C1 segment of cervical spinal cord (tissue), 14 donors: ENCODE measurements at regions not wholly inside any gene's neighbourhood (a gene's known extent, or its start where the extent isn't known, plus 50 kb on each side); places are given as distances from the start of the nearest gene placed in this dataset.

Source experiments
- DNase-seq, 14 donors: peaks; one replicate each; lab custom pipeline; 2025; lab: John Stamatoyannopoulos, UW

DNA sequence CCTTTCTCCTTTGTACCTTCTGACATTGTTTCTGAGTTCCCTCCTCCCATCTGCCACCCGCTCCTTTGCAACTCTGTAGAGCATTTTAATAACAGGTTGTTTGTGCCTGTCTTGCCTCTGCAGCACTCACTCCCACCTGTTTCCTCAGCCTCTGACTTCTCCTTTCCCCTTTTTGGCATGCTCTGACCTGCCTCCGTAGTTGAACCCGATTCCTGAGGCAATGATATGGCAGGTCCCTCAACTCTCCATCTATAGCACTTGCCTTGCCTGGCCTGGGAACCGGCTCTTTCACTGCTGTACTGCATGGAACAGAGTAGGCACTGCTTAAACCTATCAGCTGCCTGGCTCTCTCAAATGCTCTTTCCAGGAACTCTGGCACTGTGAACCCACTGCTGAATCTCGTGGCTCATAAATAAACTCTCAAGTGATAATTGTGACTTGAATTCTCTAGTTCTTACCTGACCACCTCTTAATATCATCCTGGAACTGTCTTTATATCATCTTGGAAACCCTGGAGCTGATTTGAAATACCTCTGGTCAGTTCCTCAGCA, 50.3 kb downstream of the UTRN start:
- no peak for DNase-seq

DNA sequence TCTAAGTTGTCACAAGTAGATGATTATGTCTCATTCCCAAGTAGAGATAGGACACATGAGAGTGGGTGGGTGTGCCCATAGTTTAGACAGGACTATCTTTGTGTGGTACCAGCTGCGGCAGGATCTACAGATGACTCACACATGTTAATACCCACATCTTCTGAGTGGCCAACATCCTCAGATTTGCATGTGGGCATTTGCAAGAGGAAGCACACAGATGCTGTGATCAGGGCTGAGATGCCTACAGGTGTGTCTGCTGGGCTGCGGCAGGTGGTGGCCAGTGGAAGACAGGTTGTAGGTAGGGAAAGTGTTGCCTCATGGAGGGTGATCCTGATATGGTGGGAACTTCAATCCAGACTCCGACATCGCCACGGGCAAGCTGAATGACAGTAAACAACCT, 50.8 kb downstream of the UTRN start:
- DNase-seq = no peak

GRCh38 chr6:144336900-144337299, 51.8 kb downstream of the UTRN start:
- no peak for DNase-seq

GRCh38 chr6:144338474-144338873, 53.3 kb downstream of the UTRN start:
- no peak for DNase-seq

- DNase-seq = no peak
Observed at GRCh38 chr6:144338951-144339700, 54.0 kb downstream of the UTRN start.

GRCh38 chr6:144339859-144340452, 54.8 kb downstream of the UTRN start:
- DNase-seq = no peak

GRCh38 chr6:144340541-144341371, 55.6 kb downstream of the UTRN start:
- no peak for DNase-seq

- DNase-seq = no peak
Observed at GRCh38 chr6:144341831-144342527, 56.8 kb downstream of the UTRN start.

GRCh38 chr6:144343701-144344428, 58.7 kb downstream of the UTRN start:
- no peak for DNase-seq

DNA sequence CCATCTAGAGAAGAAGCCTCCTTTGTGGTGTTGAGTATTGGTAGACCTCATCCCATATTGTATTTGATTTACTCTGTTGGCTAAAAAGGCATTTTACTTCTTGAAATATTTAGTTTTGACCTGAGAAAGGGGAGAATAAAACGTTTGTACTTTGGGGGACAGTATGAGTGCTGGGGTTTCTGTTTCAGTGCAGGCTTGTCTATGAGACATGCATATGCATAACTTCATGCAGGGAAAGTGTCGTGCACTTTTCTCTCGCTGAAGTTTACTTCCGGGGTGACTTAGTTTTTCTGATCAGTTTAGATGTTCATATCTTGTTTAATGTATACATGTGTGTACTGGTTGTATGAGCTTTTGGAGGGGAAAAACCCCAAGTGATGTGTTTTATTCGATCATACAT, 59.5 kb downstream of the UTRN start:
- DNase-seq = no peak

DNA sequence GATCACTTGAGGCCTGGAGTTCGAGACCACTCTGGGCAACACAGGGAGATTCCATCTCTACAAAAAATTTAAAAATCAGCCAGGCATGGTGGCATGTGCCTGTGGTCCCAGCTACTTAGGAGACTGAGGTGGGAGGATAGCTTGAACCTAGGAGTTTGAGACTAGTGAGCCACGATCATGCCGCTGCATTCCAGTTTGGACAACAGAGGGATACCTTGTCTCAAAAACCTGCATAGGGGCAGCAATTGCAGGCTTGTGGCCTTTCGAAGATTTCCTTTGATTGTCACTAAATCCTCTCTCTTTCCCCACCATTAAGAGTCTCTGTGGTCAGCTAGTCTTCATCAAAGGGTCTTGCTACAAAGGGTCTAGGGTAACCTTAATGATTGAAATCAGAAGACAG, 60.3 kb downstream of the UTRN start:
- no peak for DNase-seq

DNA sequence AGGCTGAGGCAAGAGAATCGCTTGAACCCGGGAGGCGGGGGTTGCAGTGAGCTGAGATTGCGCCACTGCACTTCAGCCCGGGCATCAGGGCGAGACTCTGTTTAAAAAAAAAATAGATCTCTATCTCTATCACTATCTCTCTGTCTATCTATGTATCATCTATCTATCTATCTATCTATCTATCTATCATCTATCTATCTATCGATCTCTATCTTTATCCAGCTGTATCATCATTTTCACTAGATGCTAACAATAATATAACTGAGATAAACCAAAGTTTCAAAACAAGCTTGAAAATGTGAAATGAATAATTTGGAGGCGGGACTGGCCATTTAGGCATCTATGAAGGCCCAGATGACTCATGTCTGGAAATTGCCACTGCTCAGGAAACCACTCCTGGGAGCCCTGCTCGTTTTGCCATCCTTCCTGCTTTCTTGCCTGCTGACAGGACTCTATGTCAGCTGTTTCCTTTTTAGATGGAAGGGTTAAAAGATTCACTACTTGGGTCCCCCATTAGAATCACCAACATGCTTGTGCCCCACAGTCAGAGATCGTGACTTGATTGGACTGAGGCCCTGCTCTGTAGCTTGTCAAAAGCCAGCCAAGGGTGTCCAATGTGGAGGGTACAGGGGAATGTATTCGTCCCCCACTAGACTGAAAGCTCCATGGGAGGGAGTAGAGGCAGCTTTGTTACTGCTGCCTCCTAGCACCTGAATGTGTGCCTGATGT, 61.7 kb downstream of the UTRN start:
- DNase-seq = no peak

DNA sequence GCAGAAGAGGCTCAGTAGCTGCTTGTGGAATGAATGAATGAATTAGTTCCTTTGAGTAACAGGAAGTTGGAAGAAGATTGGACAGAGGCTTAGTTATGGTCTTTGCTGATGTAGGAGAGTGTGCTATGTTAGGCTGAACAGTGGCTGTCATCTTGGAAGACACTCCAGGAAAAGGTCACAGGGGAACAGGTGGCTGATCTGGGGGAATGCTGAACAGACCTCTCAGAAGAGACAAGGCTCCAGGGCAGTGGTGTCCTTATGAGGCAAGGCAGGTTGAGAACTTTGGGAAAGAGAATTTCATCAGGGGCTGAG, 62.3 kb downstream of the UTRN start:
- DNase-seq = no peak

DNA sequence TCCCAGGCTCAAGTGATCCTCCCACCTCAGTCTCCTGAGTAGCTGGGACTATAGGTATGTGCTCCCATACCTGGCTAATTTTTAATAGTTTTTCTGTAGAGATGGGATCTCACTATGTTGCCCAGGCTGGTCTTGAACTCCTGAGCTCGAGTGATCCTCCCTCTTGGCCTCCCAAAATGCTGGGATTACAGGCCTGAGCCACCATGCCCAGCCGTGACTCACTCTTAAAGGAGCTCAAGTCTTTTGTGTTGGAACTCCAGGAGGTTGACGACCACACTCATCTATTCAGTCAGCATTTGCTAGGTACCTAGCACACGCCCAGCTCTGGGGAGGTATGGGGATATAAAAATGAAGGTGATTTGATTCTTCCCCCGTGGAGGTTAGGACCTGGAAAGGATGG, 62.8 kb downstream of the UTRN start:
- DNase-seq = no peak

DNA sequence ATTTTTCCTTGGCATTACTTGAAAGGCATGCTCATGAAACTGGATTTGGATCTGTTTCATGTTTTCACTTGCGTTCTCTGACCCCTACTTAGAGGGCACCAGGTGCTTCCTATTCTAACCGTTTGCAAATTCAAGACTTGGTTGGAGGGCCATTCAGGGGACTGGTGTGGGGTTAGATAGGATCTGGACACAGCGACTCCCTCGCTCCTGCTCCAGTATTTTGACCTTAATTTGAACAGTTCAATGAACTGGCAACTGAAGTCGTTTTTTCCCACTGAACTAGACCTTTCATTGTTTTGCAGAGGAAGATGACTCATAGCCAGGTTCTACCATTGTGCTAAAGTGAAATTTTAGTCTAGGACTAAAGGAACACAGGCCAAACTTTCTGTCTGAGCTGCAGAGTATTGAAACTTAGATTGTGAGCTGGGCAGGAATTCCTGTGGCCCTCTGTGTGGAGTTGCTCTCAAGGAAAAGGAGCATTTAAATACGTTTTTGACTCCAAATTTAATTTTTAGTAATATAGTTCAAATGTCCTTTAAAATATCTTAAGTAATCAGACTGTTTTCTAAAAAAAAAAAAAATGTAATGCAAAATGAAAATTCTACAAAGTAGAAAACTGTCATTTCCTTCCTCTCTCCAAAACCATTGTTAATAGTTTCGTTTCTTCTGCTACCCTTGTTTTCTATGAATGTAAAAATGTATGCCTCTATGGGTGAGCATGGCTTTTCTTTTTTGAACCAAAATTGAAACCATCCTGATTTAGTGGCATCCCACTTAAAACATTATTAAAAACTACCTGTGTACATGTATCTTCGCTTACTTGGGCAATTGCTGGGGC, 64.8 kb downstream of the UTRN start:
- DNase-seq = no peak

- DNase-seq = no peak
Observed at GRCh38 chr6:144350528-144350880, 65.4 kb downstream of the UTRN start.

DNA sequence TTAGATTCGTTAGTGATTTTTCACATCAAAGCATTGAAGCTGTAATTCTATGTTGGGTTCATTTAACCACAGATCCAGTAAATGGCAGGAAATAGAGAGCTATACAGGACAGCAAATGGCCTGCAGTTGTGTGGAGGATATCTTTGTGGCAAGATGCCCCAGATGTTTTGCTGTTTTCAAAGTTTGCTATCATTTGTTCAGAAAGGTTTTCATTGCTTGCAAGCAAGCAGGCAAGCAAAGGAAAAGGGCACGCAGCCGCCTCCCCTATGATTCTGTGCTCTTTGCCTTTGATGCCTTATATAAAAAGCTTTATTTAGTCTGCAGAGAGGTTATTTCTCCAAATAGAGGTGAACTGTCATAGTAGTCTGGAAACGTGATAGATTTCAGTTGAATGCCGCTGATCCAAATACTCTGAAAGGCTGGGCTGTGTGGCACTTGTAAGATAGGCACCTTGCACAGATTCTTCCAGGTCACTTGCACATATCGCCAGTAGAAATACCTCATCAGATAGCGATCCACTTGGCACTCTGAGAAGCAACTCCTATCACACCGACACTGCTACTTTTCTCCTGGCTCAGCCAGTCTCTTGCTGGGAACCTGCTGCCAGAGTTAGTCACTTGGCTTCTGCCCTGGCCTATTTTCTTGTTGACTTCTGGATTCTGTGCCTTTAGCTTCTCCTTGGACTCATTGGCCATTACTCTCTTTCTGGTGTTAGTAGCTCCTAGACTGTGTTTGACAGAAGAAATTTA, 66.4 kb downstream of the UTRN start:
- peak in 1 of 14 donors; percentile 28 for DNase-seq

- DNase-seq = no peak
Observed at GRCh38 chr6:144352331-144352730, 67.2 kb downstream of the UTRN start.

DNA sequence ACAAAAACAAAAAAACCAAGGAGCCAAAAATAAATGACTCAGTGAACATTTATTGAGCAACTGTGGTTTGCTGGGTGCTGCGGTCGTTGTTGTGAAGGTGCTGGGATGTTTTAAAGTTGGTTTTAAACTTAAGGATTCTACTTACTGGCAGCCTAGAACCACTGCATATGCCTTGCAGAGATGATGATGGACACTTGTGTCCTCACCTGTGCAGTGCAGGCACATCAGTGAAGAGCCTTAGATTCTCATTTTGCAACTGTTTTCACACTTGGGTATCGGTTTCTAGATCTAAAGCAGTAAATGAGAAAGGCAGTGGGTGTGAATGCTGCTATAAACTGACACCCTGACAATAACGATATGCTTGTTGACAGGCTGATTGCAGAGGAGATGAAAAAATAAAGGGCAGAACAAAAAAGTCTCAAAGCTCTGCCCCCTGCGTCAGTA, 68.8 kb downstream of the UTRN start:
- no peak for DNase-seq
